Amygdala (tissue), 56 donors: ENCODE measurements at regions not wholly inside any gene's neighbourhood (a gene's known extent, or its start where the extent isn't known, plus 50 kb on each side); places are given as distances from the start of the nearest gene placed in this dataset.

ENCODE experiments used
- DNase-seq, 56 donors: peaks; one replicate each; lab custom pipeline; 2025; lab: John Stamatoyannopoulos, UW

DNA sequence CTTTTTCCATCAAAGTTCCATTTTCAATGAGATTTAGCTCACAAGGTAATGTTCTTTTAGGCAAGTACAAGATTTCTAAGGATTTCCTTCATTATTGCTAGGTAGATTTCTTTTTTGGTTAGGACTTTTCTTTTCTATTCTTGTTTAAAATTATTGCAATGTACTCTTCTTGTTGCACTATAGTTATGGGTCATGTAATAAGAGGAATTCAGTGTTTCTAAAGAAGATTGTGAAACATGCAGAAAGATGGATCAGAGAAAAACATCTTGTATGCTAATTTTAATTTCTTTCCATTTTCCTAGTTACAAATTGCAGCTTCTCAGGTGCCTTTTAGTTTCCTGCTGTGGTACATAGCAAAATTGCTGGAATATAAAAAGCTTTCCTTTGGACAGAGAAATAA is 56.1 kb downstream of the BTG1 start:
- no peak for DNase-seq

DNA sequence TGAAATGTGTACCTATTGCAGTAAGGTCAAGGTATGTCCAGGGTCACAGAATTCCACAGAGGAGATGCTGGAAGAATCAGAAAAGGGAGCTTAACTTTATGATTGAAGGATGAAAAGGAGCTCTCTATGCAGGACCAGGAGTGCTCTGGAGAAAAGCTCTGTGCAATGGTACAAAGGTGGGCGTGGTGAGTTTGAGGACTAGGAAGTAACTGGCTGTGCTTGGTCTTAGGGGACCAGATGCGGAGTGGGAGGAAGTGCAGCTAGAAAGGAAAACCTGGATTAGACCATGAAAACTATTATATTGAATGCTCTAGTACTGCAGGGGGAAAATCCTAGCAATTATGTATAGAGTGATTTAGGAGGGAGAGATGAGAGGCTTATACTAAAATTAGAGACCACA is 56.8 kb downstream of the BTG1 start:
- DNase-seq: peak in 2 of 56 donors; percentile 1 to 9

DNA sequence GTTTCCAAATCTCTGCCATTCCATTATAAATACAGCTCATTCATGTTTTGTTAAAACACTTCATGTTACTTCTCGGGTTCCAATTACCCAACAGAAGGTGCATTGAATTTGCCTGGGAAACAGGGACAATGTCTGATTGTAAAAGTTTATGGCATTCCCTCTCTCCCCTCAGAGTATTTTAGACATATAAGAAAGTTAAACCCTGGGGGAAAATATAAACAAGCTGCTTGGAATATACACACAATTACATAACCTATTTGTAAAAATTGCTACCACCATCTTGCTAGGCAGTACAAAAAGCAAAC is 60.0 kb downstream of the BTG1 start:
- DNase-seq: no peak

DNA sequence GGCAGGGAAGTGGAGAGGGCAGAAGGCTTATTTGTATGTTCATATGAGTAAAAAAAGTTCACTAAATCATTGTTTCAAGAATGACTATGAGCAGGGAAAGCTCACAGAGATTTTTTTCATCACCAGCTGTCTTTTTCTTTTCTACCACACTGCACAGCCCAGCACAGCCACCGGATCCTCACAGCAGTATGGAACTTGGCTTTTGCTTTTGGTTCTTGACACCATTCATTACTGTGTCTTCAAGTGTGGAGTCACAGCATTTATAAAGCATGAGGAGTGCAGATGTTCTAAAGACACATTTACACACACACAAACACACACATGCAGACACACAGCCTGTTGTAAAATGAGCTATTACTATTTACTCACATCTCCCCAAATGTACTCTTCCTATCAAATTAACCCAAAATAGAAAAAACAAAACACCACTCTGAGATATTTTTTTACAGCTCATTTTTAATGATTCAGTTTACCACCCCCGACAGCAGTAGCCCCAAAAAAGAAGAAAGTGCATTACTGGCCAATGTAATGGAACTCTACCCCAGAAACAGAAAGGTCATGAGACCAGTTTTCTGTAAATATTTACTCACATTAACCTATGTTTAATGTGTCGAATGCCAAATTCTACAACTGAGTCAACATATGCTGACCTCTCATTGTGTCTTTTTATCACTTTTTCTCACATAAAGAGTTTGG is 60.5 kb downstream of the BTG1 start:
- DNase-seq: no peak

DNA sequence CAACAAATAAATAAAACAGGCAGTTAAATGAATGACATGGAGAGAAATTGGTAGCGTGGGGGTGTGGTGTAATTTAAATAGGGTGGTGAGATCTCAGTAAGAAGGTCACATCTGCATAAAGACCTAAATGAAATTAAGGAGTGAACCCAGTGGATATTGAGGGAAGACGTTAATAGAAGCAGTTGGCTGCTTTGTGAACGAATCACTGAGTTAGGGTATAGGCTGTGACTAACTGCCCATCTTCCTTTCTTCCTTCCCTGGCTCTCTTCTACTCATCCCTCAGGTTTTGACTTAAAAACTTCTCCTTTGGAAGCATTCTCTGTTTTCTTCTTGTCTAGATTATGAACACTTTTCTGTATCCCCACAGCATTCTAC is 64.7 kb downstream of the BTG1 start:
- DNase-seq: no peak

DNA sequence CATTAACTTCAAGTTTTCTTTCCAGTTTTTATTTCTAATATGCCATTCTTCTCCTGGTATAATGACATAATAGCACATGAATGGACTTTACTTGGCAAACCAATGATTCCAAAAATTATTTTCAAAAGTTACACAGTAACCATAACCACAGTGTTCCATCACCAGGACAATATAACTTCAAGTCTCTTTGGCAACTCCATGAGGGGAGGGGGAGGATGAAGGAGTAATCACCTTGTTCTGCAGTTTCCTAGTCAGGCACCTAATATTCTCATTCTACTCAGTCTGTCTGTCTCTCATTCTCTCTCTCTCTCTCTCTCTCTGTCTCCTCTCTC is 66.6 kb downstream of the BTG1 start:
- DNase-seq: no peak

DNA sequence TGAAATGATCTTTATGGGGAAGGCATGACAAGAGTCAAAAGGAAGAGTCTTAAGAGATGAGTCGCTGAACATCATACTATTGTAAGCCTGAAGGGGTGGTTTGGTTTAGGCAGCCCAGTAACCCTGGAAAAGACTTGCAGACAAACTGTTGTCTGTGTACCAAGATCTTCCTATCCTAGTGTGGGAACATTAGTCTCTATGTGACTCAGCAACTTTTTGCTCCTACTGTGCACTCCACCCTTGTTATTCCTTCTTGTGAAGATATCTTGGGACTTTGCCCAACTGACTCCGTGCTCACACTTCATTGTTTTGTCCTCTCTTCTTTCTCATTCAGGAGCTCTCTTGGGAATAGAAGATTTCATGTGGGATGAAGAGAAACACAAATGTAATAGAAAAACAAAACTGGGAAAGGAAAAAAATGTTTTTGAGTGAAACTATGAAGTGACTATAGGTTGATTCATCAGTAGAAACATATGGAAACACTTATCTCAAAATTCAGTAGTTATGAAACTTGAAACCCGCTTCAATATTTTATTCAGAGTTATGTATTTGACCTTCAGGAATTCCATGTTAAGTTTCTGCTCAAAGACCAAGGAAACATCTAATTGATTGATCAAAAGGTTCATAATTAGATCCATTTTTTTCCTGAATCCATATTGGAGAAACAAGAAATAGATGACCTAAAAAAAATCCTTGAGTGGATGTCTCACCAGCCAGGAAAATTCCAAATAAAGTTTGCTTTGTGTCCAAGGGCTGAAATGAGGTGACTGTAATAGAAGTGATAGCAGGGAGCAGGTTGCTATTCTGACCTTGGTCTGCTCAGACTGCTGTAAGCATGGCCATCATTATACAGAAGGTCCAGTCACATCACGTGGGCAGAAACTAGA is 67.2 kb downstream of the BTG1 start:
- DNase-seq: no peak

DNA sequence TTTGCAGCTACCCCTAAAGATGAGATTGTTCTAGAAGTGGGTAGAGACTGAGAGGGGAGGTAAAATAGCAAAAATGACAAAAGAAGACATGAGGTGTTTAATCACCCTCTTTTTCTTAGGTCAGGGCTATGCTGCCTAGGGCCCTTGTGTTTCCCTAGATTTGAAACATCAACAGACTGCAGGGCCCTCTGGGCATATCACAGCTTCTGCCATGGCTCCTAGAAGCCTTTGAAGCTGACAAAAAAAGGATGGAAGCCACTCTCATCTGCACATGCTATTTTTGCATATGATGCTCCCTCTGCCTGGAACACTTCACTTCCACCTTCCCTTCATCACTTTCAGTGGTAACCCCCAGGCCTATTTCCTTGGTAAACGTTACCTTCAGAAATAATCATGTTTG is 68.1 kb downstream of the BTG1 start:
- DNase-seq: no peak

DNA sequence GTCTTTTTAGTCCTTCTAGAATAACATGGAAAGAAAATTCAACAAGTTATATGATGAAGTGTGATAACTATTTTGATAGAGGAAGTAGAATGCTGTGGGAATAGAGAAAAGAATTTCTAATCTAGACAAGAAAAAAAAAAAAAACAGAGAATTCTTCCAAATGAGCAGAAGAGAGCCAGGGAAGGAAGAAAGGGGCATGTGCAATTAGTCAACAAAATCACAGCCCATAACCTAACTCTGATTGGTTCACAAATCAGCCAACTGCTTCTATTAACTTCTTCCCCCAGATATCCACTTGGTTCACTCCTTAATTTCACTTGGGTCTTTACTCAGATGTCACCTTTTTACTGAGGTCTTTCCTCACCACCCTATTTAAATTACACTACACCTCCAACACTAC is 69.5 kb downstream of the BTG1 start:
- no peak for DNase-seq

DNA sequence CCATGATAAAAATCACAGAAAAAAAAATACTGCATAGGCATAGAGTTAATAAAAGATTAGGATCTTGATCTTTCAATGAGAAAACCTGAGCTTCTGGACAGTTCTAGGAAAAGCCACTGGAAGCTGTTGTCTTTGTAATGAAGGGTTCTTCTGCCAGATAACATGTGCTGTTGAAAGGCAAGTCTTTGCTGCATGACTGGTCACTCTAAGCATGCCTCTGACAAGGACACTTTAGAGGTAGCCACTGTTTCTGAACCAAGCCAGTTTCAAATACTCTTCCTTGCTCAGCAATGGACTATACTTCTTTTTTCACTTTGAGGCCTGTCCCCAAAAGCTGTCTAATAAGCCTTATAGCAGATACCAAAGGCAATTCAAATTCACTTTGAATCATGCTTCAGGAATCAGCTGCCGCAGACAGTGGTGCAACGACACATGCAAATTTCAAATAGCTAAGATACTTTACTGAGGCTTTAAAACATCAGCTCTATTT is 70.2 kb downstream of the BTG1 start:
- DNase-seq: no peak

DNA sequence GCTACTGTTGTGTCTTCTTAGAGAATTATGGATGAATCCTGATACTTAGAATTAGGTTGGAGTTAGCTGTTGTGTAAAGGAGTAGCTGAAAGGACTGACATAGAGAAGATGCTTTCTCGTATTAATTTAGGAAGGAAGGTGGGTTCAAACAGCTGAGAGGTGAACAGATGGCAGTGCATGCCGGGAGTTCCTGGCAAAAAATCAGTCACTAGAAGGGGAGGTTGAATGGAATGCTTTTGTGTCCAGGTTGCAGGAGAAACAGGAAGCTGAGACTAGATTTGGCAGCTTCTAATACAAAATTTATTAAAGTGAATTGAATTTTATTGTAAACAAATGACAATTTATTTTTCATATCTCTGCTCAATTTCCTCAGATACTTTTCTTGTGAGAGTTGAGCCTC is 70.8 kb downstream of the BTG1 start:
- DNase-seq: no peak

DNA sequence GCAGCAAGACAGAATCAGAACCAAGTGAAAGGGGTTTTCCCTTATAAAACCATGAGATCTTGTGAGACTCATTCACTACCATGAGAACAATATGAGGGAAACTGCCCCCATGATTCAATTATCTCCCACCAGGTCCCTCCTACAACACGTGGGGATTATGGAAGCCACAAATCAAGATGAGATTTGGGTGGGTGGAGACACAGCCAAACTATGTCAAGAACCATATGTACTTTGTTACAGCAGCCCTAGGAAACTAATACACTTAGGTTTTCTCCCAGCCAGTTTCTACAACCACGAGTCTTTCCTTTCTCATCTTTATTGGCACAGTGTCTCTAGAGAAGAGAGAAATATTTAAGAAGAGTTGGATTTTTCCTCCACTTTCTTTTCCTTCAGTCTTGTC is 72.6 kb downstream of the BTG1 start:
- DNase-seq: no peak

DNA sequence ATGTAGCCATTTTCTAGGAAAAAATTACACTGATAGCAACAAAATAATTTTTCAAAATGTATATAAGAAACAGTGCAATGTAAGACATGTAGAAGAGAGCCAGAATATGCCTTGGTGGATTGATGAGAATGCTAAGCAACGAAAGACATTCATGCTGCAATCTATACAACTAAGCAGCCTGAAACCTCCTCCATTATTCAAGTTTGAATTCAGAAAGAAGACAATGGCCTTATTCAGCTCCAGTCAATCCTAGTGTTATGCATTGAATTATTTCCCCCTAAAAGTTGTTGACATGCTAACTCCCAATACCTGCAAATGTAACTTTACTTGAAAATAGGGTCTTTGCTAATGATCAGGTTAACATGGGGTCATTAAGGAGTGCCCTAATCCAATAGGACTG is 73.5 kb downstream of the BTG1 start:
- no peak for DNase-seq

DNA sequence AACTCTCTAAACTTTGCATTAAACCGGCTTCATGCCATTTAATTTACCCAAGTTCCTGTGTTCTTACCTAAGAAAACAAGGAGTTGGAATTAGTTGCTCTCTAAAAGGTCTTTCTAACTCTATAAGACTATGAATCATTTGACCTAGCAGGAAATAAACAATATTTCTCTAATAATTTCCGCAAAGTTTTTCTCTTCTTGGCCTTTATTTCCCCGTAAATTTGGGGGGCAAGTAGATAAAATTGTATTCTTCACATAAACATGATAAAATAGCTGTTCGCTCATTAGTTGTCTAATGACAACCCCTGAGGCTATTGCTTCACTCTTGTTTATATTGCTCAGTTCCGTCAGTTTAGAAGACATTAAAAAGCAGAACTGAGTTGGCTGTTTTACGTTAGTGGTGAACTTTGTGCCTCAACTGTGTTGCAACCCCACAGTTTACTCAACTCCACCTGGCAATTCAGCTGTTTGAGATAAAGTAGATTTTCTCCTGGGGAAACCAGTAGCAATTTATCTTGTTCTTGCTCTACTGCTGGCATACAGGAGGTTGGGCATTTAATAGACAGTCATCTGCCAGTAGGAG is 74.7 kb downstream of the BTG1 start:
- DNase-seq: no peak

DNA sequence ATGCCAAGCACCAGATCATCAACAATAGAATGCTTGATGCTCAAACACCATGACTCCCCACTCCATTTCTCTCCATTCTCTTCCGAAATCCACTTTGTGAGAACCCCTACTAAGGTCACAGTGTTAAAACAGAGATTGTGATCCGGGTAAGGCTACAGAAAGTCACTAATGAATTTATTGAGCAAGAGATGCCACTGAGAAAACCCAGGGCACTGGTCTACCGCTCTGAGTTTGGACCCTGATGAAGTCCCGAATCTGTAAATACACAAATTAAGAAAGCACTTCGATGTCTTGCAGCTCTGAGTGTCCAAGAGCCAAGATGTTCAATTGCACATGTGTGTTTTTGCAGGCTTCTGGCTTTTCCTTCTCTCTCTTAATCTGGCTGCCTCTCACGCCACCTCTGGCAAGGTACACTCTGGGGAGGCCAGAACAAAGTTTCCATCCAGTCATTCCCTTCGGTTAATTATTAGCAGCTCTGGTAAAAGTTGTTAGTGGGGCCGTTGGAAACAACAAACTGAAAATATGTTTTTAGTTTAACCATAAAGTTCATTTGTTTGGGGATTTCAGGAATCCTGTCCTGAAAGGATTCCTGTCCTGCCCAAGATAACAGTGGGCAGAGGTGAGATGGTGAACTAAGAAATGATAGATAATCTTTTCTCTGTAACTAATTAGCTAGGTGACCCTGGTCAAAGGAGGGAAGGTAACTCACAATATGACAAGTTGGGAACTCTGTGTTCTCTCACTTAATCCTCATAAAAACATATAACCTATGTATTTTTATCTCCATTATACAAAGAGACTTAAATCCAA is 75.4 kb downstream of the BTG1 start:
- DNase-seq: no peak

DNA sequence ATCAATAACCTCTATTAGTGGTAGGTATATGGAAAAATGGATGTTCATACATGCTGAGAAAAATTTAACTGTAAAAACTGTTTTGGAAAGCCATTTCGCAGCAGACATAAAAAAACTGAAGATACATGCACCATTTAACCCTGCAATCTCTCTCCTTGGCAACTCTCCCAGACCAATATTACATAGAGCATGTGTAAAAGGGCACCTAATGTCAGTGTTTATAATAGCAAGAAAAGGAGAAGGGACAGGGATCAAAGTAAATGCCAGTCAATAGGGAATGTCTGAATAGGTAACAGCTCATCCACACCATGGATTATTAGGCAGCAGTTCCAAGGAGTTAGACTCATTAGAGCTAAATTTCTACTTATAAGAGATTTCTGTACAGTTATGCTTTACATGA is 77.2 kb downstream of the BTG1 start:
- no peak for DNase-seq

DNA sequence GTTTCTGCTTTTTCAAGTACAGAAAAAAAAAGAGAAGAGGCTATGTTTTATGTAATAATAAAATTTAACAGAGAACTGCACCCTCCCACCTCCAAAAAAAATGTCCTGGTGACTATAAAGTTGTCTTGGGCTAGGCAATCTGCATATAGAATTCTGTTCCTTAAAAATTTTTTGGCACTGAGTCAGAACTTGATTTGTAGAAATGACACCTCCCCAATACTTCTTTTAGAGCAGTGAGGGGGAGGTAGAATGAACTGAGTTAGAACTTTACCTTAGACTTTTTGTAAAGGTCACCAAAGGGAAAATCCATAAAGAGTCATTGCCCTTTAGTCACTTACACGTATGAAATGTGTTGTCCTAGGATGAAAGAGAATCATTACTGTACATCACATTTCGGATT is 80.0 kb downstream of the BTG1 start:
- DNase-seq: no peak

DNA sequence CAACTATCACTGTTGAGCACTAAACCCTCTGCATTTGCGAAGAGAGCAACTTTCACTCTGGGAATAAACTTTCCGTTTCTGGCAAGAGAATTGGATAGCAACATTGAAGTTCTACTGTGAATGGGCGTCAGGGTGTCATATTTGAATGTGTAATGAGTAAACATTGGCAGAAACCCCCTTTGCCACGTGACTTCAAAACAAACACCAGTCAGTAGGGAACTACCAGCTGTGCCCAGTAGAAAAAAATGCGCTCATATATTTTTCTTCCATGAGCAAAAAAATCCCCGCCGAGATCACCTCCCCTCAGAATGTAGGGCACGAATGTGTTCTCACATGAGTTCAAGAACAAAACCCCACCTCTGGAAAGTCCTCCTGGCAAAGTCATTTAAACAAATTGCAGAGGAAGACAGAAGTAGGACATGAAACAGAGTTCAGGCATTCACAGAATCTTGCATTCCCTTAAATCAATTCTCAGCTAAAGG is 80.6 kb downstream of the BTG1 start:
- DNase-seq: peak in 26 of 56 donors; percentile 0 to 70 (median 20)

DNA sequence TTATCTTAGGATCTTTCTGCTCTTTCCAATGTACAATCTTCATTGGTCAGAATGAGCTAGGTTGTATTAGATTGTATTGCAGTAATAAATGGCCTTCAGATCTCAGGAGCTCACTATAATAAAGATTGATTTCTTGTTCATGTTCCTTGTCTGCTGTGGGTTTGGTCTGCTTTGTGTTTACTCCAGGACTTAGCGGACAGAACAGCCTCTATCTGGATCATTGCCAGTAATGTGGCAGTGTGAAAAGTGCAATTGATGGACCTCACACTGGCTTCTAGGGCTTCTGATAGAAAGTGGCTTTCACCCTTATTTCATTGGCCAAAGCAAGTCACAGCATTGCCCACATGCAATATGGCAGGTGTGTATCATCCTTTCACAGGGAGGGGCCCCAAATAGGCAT is 81.2 kb downstream of the BTG1 start:
- peak in 6 of 56 donors; percentile 1 to 7 (median 4) for DNase-seq

DNA sequence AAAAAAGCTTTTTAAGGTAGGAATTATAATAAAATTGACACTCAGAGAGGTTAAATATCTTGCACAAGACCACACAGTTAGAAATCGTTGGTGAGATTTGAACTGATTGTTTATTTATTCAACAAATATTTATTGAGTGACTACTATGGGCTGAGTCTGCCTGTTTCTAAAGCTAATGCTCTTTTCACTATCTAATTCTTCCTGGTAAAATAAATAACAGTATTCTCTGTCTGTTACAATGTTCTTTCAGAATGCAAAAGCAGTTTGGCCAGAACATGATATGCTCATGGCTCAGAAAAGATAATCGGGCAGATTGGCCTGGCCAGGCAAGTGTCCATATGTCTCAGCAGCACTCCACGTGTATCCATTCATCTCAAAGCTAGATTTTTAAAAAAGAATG is 82.0 kb downstream of the BTG1 start:
- DNase-seq: no peak
